Eye (tissue), 1 donor: ENCODE measurements at regions not wholly inside any gene's neighbourhood (a gene's known extent, or its start where the extent isn't known, plus 50 kb on each side); places are given as distances from the start of the nearest gene placed in this dataset.
"Not testable (repeated sequence)": the region's sequence is repeated elsewhere in the genome, so short reads cannot be mapped to it uniquely, and the experiment has no call there.

Experiments used
- DNase-seq: peaks from one replicate; pipeline ENCODE4 v3.0.0-alpha.2; 2015

- no peak for DNase-seq
These were observed 128.1 kb upstream of the HPF1 start for GRCh38 chr4:169885893-169886292.

GRCh38 chr4:169881769-169882168 lies 124.0 kb upstream of the HPF1 start:
- no peak for DNase-seq

GRCh38 chr4:169870507-169870906 lies 112.8 kb upstream of the HPF1 start:
- peak; percentile 27 for DNase-seq

GRCh38 chr4:169869490-169869889 lies 111.7 kb upstream of the HPF1 start:
- DNase-seq: peak; percentile 58

- DNase-seq: no peak
These were observed 103.8 kb upstream of the HPF1 start for GRCh38 chr4:169861593-169861992.

GRCh38 chr4:169859366-169860216 lies 101.8 kb upstream of the HPF1 start:
- no peak for DNase-seq

- no peak for DNase-seq
These were observed 96.3 kb upstream of the HPF1 start for GRCh38 chr4:169854090-169854489.

GRCh38 chr4:169852481-169852880 lies 94.7 kb upstream of the HPF1 start:
- DNase-seq: no peak

DNA sequence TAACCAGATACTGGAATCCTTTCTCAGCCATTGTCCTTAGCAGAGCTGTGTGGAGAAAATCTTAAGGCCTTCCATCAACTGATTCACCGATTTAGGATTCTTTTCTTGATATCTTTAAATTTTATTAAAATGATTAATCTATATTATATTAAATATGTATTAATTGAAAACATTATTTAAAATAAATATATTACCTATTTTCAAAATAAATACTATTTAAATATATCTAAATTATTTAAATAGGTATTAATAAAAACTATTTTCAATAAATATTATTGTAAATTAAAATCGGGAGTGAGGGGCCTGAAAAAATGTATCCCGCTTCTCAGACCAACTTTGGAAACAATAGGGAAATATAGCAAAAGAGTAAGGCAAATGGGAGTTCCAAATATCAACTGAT lies 94.0 kb upstream of the HPF1 start:
- no peak for DNase-seq

- no peak for DNase-seq
These were observed 91.7 kb upstream of the HPF1 start for GRCh38 chr4:169849456-169849855.

- no peak for DNase-seq
These were observed 90.3 kb upstream of the HPF1 start for GRCh38 chr4:169848018-169848417.

- no peak for DNase-seq
These were observed 89.4 kb upstream of the HPF1 start for GRCh38 chr4:169847171-169847570.

DNA sequence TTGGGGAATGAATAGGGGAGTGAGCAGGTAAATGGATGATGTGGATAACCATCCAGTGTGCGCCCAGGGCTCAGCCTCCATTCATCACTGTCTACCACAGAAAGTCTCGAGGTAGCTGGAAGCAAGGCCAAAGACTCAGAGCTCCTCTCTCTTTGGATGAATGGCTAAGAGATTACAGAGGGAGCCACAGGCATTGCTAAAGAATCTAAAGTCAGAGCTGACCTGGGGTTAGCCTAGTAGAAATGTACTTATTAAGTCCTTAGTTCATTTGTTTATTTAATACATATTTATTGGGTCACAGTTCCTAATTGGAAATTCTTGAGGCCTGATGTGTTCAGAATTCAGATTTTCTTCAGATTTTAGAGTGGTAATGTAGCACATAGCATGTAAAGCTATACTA lies 88.7 kb upstream of the HPF1 start:
- no peak for DNase-seq

DNA sequence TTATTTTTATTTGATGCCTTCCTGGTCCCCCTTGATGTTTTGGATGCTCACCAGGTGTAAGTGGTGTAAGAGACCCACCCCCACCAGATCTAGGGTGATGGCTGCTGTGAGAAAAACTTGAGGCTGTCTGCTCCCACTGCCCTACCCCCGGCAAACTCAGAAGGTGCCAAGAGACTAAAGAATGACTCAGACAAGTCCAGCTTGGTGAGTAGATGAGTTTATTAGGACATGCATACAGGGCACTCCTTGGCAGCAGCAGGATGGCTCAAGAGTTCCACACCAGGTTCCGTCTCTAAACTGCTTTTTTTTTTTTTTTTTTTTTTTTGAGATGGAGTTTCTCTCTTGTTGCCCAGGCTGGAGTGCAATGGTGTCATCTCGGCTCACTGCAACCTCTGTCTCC lies 84.0 kb upstream of the HPF1 start:
- DNase-seq: no peak

DNA sequence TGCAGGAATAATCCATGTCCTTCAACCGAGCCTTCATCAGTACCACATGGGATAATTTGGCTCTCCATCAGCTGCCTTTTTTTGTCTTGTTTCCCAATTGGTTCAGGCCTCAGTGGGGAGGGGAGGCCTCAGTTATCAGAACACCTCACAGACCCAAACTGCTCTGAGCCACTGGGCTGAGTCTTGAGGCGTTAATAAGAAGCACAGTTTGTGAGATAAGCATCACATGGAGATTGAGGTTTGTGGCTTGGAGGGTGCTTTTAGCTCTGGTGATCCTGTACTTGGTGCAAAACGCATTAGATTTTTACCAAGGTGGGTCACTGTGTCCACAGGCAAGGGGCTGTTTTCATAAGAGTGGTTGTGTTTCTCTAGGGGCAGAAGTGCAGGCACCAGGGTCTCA lies 82.8 kb upstream of the HPF1 start:
- peak; percentile 17 for DNase-seq

DNA sequence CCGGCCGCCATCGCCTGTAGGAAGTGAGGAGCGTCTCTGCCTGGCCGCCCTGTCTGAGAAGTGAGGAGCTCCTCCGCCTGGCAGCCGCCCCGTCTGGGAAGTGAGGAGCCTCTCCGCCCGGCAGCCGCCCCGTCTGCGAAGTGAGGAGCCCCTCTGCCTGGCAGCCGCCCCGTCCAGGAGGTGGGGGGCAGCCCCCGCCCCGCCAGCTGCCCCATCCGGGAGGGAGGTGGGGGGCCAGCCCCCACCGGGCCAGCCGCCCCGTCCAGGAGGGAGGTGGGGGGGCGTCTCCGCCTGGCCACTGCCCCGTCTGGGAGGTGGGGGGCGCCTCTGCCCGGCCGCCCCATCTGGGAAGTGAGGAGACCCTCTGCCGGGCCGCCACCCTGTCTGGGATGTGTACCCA lies 70.6 kb upstream of the HPF1 start:
- not testable (repeated sequence) for DNase-seq

DNA sequence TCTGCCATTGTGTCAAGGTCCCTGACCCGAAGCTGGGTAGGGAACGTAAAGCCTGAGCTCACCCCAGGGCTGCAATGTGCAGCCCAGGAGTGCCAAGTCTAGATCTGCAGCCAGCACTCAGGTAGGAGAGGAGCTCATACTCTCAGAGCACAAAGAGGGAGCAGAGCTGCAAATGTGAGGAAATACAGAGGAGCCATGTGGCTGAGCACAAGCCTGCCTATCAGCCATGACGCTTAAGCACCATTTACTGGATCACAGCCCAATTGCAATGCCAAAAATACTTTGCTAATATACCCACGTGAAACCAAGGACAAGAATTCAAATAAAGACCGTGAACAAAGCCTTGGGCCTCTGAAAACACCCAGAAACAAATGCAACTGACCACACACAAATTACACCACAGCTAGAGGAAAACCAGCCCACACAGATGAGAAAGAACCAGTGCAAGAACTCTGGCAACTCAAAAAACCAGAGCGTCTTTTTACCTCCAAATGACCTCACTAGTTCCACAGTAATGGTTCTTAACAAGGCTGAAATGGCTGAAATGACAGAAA lies 69.0 kb upstream of the HPF1 start:
- DNase-seq: no peak

- DNase-seq: peak; percentile 88
These were observed 65.9 kb upstream of the HPF1 start for GRCh38 chr4:169823685-169824084.

GRCh38 chr4:169821402-169821801 lies 63.7 kb upstream of the HPF1 start:
- DNase-seq: no peak

GRCh38 chr4:169818063-169818679 lies 60.4 kb upstream of the HPF1 start:
- DNase-seq: no peak

DNA sequence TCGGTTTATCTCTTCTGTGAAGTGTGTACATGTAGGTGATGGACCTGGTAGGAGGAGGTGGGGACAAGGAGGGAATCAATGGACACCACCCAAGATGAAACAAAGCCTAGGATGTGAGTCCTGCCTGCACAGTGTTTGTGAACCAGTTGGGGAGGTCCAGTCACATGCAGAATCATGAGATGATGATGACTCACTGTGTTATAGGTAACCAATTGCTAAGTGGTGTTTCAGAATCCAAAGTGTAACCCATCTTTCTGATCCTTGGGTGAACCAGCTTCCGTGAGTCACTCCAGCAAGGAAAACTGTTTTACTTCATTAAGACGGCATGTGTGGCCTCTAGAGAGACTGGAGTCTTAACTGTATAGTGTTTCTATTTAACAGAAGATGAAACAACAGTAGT lies 57.9 kb upstream of the HPF1 start:
- no peak for DNase-seq

DNA sequence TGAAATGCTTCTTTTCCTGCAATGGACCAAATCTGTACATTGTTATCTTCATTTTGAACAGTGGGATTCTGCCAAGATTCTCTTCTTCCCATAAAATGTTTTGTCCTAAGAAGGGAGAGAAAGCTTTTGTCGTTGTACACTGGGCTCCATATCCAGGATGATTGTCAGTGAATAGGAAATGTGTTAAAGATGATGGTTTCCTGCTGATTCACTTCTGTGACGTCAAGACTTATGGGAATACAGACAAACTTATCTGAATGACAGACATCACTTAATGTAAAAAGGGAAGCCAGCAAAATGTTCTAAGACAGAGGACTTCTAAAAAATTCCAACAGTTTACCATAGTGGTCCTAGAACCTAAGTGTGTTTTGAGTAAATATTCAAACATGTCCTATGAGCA lies 53.7 kb upstream of the HPF1 start:
- DNase-seq: no peak

- peak; percentile 93 for DNase-seq
These were observed 52.9 kb upstream of the HPF1 start for GRCh38 chr4:169810325-169811323.
